ENCODE measurements at regions not wholly inside any gene's neighbourhood (a gene's known extent, or its start where the extent isn't known, plus 50 kb on each side); places are given as distances from the start of the nearest gene placed in this dataset.
"Not testable (repeated sequence)": the region's sequence is repeated elsewhere in the genome, so short reads cannot be mapped to it uniquely, and the experiment has no call there.

- H3K4me3 ChIP-seq (ENCODE audit: control extremely low read depth in 1 of 5, extremely low read depth in 1 of 5, insufficient read depth in 1 of 5, low read depth in 2 of 5, low read length in 4 of 5); H3K27ac ChIP-seq (ENCODE audit: low read length in 2 of 2); H3K27ac Mint-ChIP-seq; H3K4me1 Mint-ChIP-seq; H3K79me2 ChIP-seq (ENCODE audit: control insufficient read depth, insufficient read depth, low read length); H3K4me3 Mint-ChIP-seq; H3K9ac ChIP-seq (ENCODE audit: low read length); H4K20me1 ChIP-seq (ENCODE audit: control insufficient read depth, insufficient read depth, low read length, poor library complexity, severe bottlenecking); H2AFZ ChIP-seq (ENCODE audit: insufficient read depth, low read depth, low read length, poor library complexity, severe bottlenecking); H3K4me2 ChIP-seq (replicated peaks; ENCODE audit: low read depth, low read length, poor library complexity, severe bottlenecking); DNase-seq; H3K9me3 ChIP-seq (ENCODE audit: control extremely low read depth in 1 of 3, control insufficient read depth in 2 of 3, insufficient read depth in 1 of 3, low read length in 2 of 3); POLR2A ChIA-PET; ATAC-seq (ENCODE audit: low read depth); H3K36me3 ChIP-seq (replicated peaks in 1 of 2; ENCODE audit: control extremely low read depth in 1 of 2, control insufficient read depth in 1 of 2, extremely low read depth in 1 of 2, insufficient read depth in 2 of 2, low read length in 1 of 2); H3K9me3 Mint-ChIP-seq (ENCODE audit: insufficient read depth): not testable (repeated sequence)
- intact Hi-C loops (cut with micrococcal nuclease), result loop anchor here (5.0 to 10.0 kb wide), 2 partner anchors 1111 to 1324 kb away; partner anchors contain the start of gene SLFN12L
- H3K27me3 Mint-ChIP-seq, result peaks cover 49% of the 10 kb centered on the region
- Histone ChIP-seq H3K4me1 (ENCODE audit: control insufficient read depth in 2 of 2, insufficient read depth in 2 of 2, low read length in 2 of 2) (peaks cover 6 to 11% of the 10 kb centered on the region in 2 donors), H3K27me3 (replicated peaks in 1 of 4; ENCODE audit: control extremely low read depth in 1 of 4, control insufficient read depth in 3 of 4, insufficient read depth in 4 of 4, low read length in 3 of 4) (peaks cover 0 to 24% (median 7%) of the 10 kb centered on the region in 4 experiments)
- no CpG with 5 or more reads among the region's 7 CpGs for WGBS (ENCODE audit: insufficient coverage)
- CTCF ChIA-PET, result interaction anchor here (4.0 kb wide), 1 partner anchor 697 kb away, joined by 39 read pairs; the partner anchor contains the start of genes FNDC8 and RAD51D
These were observed 60.3 kb upstream of the CCL1 start for GRCh38 chr17:34423315-34423714.

GRCh38 chr17:34420900-34421299 lies 57.9 kb upstream of the CCL1 start:
- no peak overlapping the region for H3K4me2 ChIP-seq (replicated peaks; ENCODE audit: low read depth, low read length, poor library complexity, severe bottlenecking)
- H3K4me1 ChIP-seq (ENCODE audit: control insufficient read depth in 2 of 2, insufficient read depth in 2 of 2, low read length in 2 of 2), result peaks cover 6 to 11% of the 10 kb centered on the region in 2 donors
- CTCF ChIA-PET, result interaction anchor here (0.9 to 4.0 kb wide), 12 partner anchors 10 to 1326 kb away, joined by 3 to 39 read pairs (median 5); partner anchors contain the start of genes FNDC8, LIG3 and RAD51D
- no peaks in the 10 kb centered on the region for H3K79me2 ChIP-seq (ENCODE audit: control insufficient read depth, insufficient read depth, low read length)
- no peaks in the 10 kb centered on the region for H4K20me1 ChIP-seq (ENCODE audit: control insufficient read depth, insufficient read depth, low read length, poor library complexity, severe bottlenecking)
- no peak for ATAC-seq (ENCODE audit: low read depth)
- Mint-ChIP-seq H3K27me3 (peaks cover 44% of the 10 kb centered on the region), H3K4me1 (no peaks in the 10 kb centered on the region), H3K4me3 (no peak overlapping the region), H3K9me3 (ENCODE audit: insufficient read depth) (no peaks in the 10 kb centered on the region), H3K27ac (no peak overlapping the region)
- H3K27ac ChIP-seq (ENCODE audit: low read length in 2 of 2), result no peak overlapping the region
- peaks cover 0 to 17% (median 7%) of the 10 kb centered on the region in 4 experiments for H3K27me3 ChIP-seq (replicated peaks in 1 of 4; ENCODE audit: control extremely low read depth in 1 of 4, control insufficient read depth in 3 of 4, insufficient read depth in 4 of 4, low read length in 3 of 4)
- H2AFZ ChIP-seq (ENCODE audit: insufficient read depth, low read depth, low read length, poor library complexity, severe bottlenecking), result no peak overlapping the region
- TF ChIP-seq EZH2 (IDR thresholded peaks at IDR 0.05; ENCODE audit: borderline replicate concordance, insufficient read depth, low read depth, low read length, poor library complexity, severe bottlenecking), result no peak
- no peak for TF ChIP-seq CTCF (IDR thresholded peaks at IDR 0.05)
- H3K9me3 ChIP-seq (ENCODE audit: control extremely low read depth in 1 of 3, control insufficient read depth in 2 of 3, insufficient read depth in 1 of 3, low read length in 2 of 3), result peaks cover 0 to 4% (median 0%) of the 10 kb centered on the region in 3 donors
- POLR2A ChIA-PET, result no interaction called here
- DNase-seq, result no peak
- no peaks in the 10 kb centered on the region for H3K36me3 ChIP-seq (replicated peaks in 1 of 2; ENCODE audit: control extremely low read depth in 1 of 2, control insufficient read depth in 1 of 2, extremely low read depth in 1 of 2, insufficient read depth in 2 of 2, low read length in 1 of 2)
- H3K9ac ChIP-seq (ENCODE audit: low read length), result no peak overlapping the region
- intact Hi-C loops (cut with micrococcal nuclease), result loop anchor here (5.0 to 10.0 kb wide), 2 partner anchors 1114 to 1326 kb away; partner anchors contain the start of gene SLFN12L
- H3K4me3 ChIP-seq (ENCODE audit: control extremely low read depth in 1 of 5, extremely low read depth in 1 of 5, insufficient read depth in 1 of 5, low read depth in 2 of 5, low read length in 4 of 5), result no peak overlapping the region
- 67% methylated on average over 3 of the region's 3 CpGs for WGBS (ENCODE audit: insufficient coverage)
